Fibroblast of lung (primary cell): ENCODE measurements at regions not wholly inside any gene's neighbourhood (a gene's known extent, or its start where the extent isn't known, plus 50 kb on each side); places are given as distances from the start of the nearest gene placed in this dataset.

Experiments used
- DNase-seq, 2 donors: peaks; one replicate each; pipeline versions ENCODE4 v3.0.0 to v3.0.0-alpha.2; 2010; ENCODE audit warnings: low read depth in 2 of 2
- H2AFZ ChIP-seq: 2 replicates; pipeline ENCODE4 v1.5.1; 2012; ENCODE audit warnings: low read length, control low read depth, inconsistent platforms
- H3K27ac ChIP-seq: 2 replicates; pipeline ENCODE4 v1.5.1; 2011; ENCODE audit warnings: low read length, control low read depth; ENCODE audit not compliant: insufficient read depth
- H3K27me3 ChIP-seq: 2 replicates; pipeline ENCODE4 v1.5.1; 2011; ENCODE audit warnings: mild to moderate bottlenecking, low read length; ENCODE audit not compliant: control insufficient read depth, insufficient read depth
- H3K36me3 ChIP-seq: 2 replicates; pipeline ENCODE4 v1.5.1; 2011; ENCODE audit warnings: low read length; ENCODE audit not compliant: control insufficient read depth, insufficient read depth
- H3K4me1 ChIP-seq: 2 replicates; pipeline ENCODE4 v1.5.1; 2011; ENCODE audit warnings: low read length; ENCODE audit not compliant: control insufficient read depth, insufficient read depth; ENCODE audit errors: extremely low read depth
- H3K4me2 ChIP-seq: 2 replicates; pipeline ENCODE4 v1.5.1; 2011; ENCODE audit warnings: low read length, control low read depth; ENCODE audit not compliant: insufficient read depth; ENCODE audit errors: extremely low read depth
- H3K4me3 ChIP-seq, 4 experiments: fragments of 200-600 bp in 1 of 4; sonication (generic) in 1 of 4; replicated peaks in 1 of 4; 2 replicates each; pipeline ENCODE4 v1.5.1; 2011 to 2016; ENCODE audit warnings: low read length in 4 of 4, low read depth in 3 of 4, mild to moderate bottlenecking in 3 of 4, control low read depth in 2 of 4, inconsistent platforms in 1 of 4, mixed read lengths in 1 of 4; ENCODE audit not compliant: insufficient read depth in 1 of 4; ENCODE audit errors: control extremely low read depth in 1 of 4
- H3K79me2 ChIP-seq: 2 replicates; pipeline ENCODE4 v1.5.1; 2012; ENCODE audit warnings: mild to moderate bottlenecking, low read length, inconsistent platforms; ENCODE audit not compliant: control insufficient read depth, insufficient read depth
- H3K9ac ChIP-seq: 2 replicates; pipeline ENCODE4 v1.5.1; 2011; ENCODE audit warnings: mild to moderate bottlenecking, low read length, control low read depth; ENCODE audit not compliant: insufficient read depth
- H3K9me3 ChIP-seq: 2 replicates; pipeline ENCODE4 v1.5.1; 2012; ENCODE audit warnings: low read depth, low read length; ENCODE audit not compliant: control insufficient read depth, insufficient read depth
- H4K20me1 ChIP-seq: 2 replicates; pipeline ENCODE4 v1.5.1; 2011; ENCODE audit warnings: low read length; ENCODE audit not compliant: control insufficient read depth, insufficient read depth; ENCODE audit errors: extremely low read depth
- CTCF ChIP-seq, 2 donors: IDR thresholded peaks in 1 of 2; conservative IDR thresholded peaks in 1 of 2; 1 replicate in 1 of 2; 2 replicates in 1 of 2; pipeline ENCODE4 v1.5.1; 2011 to 2012; ENCODE audit warnings: low read length in 2 of 2, control low read depth in 1 of 2, inconsistent platforms in 1 of 2, low read depth in 1 of 2, mild to moderate bottlenecking in 1 of 2
- EZH2 ChIP-seq: IDR thresholded peaks from 2 replicates; pipeline ENCODE4 v1.5.1; 2012; ENCODE audit warnings: low read length, control low read depth, mild to moderate bottlenecking; ENCODE audit errors: missing control alignments

- TF ChIP-seq CTCF (conservative IDR thresholded peaks at IDR 0.05 in 1 of 2, IDR thresholded peaks at IDR 0.05 in 1 of 2; ENCODE audit: low read depth in 1 of 2, low read length in 2 of 2) (no peak), EZH2 (no peak)
- no peaks in the 10 kb centered on the region for H3K27me3 ChIP-seq
- no peaks in the 10 kb centered on the region for H3K4me1 ChIP-seq
- H3K4me2 ChIP-seq, result no peak overlapping the region
- H3K9ac ChIP-seq, result no peak overlapping the region
- no peaks in the 10 kb centered on the region for H3K9me3 ChIP-seq
- no peak overlapping the region for H2AFZ ChIP-seq
- no peaks in the 10 kb centered on the region for H4K20me1 ChIP-seq
- no peak for DNase-seq
- no peak overlapping the region for H3K27ac ChIP-seq
- H3K79me2 ChIP-seq, result no peaks in the 10 kb centered on the region
- no peak overlapping the region for H3K4me3 ChIP-seq
- H3K36me3 ChIP-seq, result no peaks in the 10 kb centered on the region
Measured at GRCh38 chr22:47966316-47966715, 1203.9 kb downstream of the TBC1D22A start.

DNA sequence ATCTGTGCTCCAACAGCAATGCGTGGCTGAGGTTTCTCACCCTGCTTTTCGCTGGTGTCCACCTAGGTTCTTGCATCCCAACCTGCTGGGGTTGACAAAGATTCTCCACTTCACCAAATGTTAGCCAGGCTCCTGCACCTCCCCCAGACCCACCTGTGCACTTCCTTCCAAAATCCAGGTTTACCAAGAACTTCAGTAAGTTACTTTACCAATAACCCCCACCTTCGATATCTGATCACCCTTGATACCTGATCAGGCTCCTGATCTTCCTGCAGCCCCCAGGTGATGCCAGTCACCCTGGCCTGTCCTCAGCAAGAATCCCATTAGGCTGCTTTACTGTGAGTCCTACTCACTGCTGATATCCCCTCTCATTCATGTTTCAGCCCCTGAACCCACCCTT, 1203.4 kb downstream of the TBC1D22A start:
- no peak overlapping the region for H3K9ac ChIP-seq
- H3K4me1 ChIP-seq, result no peaks in the 10 kb centered on the region
- no peak for TF ChIP-seq EZH2
- TF ChIP-seq CTCF (conservative IDR thresholded peaks at IDR 0.05 in 1 of 2, IDR thresholded peaks at IDR 0.05 in 1 of 2; ENCODE audit: low read depth in 1 of 2, low read length in 2 of 2), result no peak
- no peaks in the 10 kb centered on the region for H3K9me3 ChIP-seq
- no peaks in the 10 kb centered on the region for H3K36me3 ChIP-seq
- no peaks in the 10 kb centered on the region for H4K20me1 ChIP-seq
- no peak overlapping the region for H2AFZ ChIP-seq
- no peak overlapping the region for H3K4me2 ChIP-seq
- no peak overlapping the region for H3K4me3 ChIP-seq
- no peaks in the 10 kb centered on the region for H3K27me3 ChIP-seq
- DNase-seq, result no peak
- no peak overlapping the region for H3K27ac ChIP-seq
- H3K79me2 ChIP-seq, result no peaks in the 10 kb centered on the region

DNA sequence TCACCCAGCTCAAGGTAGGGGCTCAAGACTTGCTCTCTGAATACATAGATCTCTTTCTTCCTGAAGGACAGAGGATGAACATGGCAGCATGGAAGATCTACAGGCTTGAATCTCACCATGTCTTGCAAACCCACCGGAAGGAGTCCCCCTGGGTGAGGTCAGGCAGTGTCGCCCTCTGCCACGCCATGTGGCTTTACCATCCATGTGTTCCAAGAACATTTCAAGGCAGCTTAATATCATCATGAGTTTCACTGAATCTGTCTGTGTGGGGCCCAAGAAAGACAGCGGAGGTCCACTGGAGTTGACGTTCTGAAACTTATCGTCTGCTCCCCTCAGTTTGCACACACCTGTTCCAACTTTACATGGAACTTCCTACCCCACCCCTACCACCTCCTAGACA, 1202.6 kb downstream of the TBC1D22A start:
- Histone ChIP-seq H2AFZ (no peak overlapping the region), H3K9me3 (no peaks in the 10 kb centered on the region), H3K9ac (no peak overlapping the region), H3K36me3 (no peaks in the 10 kb centered on the region), H3K27me3 (no peaks in the 10 kb centered on the region), H3K27ac (no peak overlapping the region), H3K4me1 (no peaks in the 10 kb centered on the region), H4K20me1 (no peaks in the 10 kb centered on the region), H3K79me2 (no peaks in the 10 kb centered on the region), H3K4me3 (no peak overlapping the region), H3K4me2 (no peak overlapping the region)
- no peak for DNase-seq
- TF ChIP-seq CTCF (conservative IDR thresholded peaks at IDR 0.05 in 1 of 2, IDR thresholded peaks at IDR 0.05 in 1 of 2; ENCODE audit: low read depth in 1 of 2, low read length in 2 of 2) (no peak), EZH2 (no peak)
